ENCODE measurements at regions not wholly inside any gene's neighbourhood (a gene's known extent, or its start where the extent isn't known, plus 50 kb on each side); places are given as distances from the start of the nearest gene placed in this dataset.

DNA sequence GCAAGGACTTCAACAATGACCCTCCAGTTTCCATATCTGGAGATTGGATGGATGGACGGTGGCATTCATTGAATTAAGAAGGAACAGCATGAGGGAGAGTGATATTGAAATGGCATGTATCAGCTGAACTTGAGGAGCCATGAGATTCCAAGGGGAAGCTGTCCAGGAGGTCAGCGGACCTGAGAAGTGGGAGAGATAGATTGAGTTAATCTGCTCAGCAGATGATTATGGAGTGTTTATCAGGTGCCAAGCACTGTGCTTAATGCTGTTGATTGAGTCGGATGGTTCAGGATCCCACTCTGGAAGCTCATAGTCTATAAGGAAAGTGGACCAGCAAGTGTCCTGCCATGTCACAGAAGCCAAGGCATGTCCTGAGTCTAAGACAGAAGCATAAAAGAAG lies 581.3 kb downstream of the INSC start:
- TF ChIP-seq, protein P1, sequence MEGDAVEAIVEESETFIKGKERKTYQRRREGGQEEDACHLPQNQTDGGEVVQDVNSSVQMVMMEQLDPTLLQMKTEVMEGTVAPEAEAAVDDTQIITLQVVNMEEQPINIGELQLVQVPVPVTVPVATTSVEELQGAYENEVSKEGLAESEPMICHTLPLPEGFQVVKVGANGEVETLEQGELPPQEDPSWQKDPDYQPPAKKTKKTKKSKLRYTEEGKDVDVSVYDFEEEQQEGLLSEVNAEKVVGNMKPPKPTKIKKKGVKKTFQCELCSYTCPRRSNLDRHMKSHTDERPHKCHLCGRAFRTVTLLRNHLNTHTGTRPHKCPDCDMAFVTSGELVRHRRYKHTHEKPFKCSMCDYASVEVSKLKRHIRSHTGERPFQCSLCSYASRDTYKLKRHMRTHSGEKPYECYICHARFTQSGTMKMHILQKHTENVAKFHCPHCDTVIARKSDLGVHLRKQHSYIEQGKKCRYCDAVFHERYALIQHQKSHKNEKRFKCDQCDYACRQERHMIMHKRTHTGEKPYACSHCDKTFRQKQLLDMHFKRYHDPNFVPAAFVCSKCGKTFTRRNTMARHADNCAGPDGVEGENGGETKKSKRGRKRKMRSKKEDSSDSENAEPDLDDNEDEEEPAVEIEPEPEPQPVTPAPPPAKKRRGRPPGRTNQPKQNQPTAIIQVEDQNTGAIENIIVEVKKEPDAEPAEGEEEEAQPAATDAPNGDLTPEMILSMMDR (IDR thresholded peaks at IDR 0.05; ENCODE audit: insufficient read depth, low read depth, low read length): no peak
- no peak overlapping the region for H3K4me3 ChIP-seq (ENCODE audit: low read depth, low read length)
- DNase-seq (ENCODE audit: low read depth): no peak

DNA sequence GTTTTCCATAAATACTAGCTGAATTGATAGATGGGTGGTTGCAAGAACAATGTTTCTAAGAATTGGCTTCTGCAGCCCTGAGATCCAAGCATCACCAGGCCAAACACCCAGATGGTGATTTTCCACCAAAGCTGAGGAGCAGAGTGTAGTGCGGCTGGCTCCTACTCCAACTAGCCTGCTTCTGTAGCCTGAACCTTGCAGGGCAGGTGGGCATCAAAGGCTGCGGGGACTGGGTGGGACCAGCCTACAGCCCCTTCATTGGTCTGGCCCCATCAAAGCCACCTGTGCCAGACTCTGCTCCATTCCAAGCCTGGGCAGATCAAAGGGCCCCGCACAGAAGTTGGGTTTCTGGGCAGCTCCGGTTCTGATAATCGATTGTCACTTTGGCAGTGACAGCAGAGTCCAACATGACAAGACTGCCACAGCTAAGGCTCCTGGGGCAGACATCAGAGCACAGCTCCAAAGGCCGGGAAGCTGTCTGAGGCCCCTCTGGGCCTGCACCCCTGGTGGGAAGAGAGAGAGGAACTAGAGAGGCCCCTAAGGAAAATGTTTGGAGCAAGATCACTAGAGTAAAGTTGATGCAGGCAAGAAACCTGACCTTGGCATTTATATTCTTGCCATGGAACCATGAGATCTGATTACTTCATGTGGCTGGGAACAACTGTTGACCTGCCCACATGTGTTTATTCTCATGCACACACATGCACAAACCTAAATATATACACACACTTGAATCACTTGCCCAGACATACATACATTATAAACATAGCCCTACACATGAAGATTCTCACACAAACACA lies 582.9 kb downstream of the INSC start:
- TF ChIP-seq, protein P1 (IDR thresholded peaks at IDR 0.05; ENCODE audit: insufficient read depth, low read depth, low read length): no peak
- DNase-seq (ENCODE audit: low read depth): no peak
- no peak overlapping the region for H3K4me3 ChIP-seq (ENCODE audit: low read depth, low read length)

DNA sequence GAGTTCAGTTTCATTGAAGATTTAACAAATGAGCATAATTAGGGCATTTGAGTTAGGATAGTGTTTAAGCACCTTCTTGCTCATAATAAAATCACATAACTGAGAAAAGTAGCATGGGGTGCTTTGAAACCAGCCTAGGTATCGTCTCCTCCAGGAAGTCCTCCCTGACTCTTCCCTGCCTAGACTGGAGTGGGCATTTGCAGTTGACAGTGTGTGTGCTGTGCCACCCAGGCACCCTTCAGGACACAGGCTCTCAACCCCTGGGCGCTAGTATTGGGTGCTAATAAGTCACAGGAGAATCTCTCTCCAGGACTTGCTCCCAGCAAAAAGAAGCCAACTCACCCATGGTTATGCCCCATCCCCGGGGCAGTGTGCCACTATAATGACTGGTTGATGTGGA lies 584.1 kb downstream of the INSC start:
- TF ChIP-seq, protein P1 (IDR thresholded peaks at IDR 0.05; ENCODE audit: insufficient read depth, low read depth, low read length): no peak
- H3K4me3 ChIP-seq (ENCODE audit: low read depth, low read length): no peak overlapping the region
- no peak for DNase-seq (ENCODE audit: low read depth)

DNA sequence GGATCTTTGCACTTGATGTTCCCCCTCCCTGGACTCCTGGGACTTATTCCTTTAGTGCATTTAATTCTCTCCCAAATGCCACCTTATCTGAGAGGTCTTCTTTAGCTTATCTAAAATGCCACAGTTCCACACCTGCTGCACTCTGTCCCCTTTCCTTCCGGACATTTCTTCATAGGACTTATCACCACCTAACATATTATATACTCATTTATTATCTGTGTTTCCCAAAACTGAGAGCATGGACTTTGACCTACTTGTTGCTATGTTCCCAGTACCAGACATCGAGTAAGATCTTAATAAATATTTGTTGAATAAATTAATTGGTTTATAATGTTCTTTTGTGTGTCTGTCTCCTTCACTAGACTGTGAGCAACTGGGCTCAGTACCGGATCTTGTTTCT lies 585.3 kb downstream of the INSC start:
- no peak for DNase-seq (ENCODE audit: low read depth)
- no peak overlapping the region for H3K4me3 ChIP-seq (ENCODE audit: low read depth, low read length)
- TF ChIP-seq, protein P1 (IDR thresholded peaks at IDR 0.05; ENCODE audit: insufficient read depth, low read depth, low read length): no peak

DNA sequence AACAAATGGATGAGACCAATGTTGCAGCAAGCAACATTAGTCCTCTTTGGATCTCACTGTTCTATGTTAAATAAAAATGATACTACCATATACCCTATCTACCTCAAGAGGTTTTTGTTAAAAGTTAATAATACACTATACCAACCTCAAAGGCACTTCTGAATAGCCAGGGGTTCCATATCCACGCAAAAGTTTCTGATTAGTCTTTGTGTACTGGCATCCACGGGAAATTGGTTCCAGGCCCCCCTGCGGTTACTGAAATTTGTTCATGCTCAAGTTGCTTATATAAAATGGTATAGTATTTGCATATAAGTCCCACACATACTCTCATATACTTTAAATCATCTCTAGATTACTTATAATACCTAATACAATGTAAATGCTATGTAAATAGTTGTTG lies 585.7 kb downstream of the INSC start:
- no peak for DNase-seq (ENCODE audit: low read depth)
- TF ChIP-seq, protein P1 (IDR thresholded peaks at IDR 0.05; ENCODE audit: insufficient read depth, low read depth, low read length): no peak
- H3K4me3 ChIP-seq (ENCODE audit: low read depth, low read length): no peak overlapping the region

DNA sequence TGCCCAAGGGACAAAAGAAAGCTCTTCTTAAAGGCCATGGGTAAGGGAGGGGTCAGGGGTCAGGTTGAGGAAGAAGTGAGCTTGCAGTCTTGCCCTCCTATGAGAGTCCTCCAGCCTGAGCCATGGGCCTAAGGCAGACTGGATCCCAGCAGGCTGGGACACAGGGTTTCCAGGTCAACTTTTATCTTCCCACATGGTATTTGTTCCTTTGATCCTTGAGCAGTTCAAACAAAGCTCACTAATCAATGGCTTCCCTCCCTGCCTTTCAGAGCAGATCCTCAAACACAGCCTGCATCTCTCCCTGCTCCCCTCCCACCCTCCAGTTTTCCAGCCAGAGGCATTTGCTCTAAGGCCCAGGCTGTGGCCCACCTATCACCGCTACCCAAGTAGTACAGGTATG lies 589.3 kb downstream of the INSC start:
- no peak for DNase-seq (ENCODE audit: low read depth)

More for the DNA sequence above, 589.3 kb downstream of the INSC start:
- TF ChIP-seq, protein P1 (IDR thresholded peaks at IDR 0.05; ENCODE audit: insufficient read depth, low read depth, low read length): no peak
- H3K4me3 ChIP-seq (ENCODE audit: low read depth, low read length): no peak overlapping the region
